AG04449 (cell line): ENCODE measurements at regions not wholly inside any gene's neighbourhood (a gene's known extent, or its start where the extent isn't known, plus 50 kb on each side); places are given as distances from the start of the nearest gene placed in this dataset.

ENCODE experiments used
- CTCF ChIA-PET: fragments of 350-600 bp; formaldehyde crosslinking; extraction: SDS; loops from one replicate; lab custom pipeline; 2021; ENCODE audit warnings: antibody characterized with exemption; lab: Yijun Ruan, JAX
- POLR2A ChIA-PET: fragments of 400-600, 350-600 bp; formaldehyde crosslinking; extraction: SDS; loops from one replicate; lab custom pipeline; 2020; ENCODE audit warnings: antibody characterized with exemption, inconsistent platforms; lab: Yijun Ruan, JAX
- DNase-seq: peaks from one replicate; pipeline ENCODE4 v3.0.0-alpha.2; 2010; ENCODE audit warnings: low read depth, low spot score
- H3K4me3 ChIP-seq: 2 replicates; pipeline ENCODE4 v1.5.1; 2011; ENCODE audit warnings: low read depth, mild to moderate bottlenecking, control low read depth, low read length
- CTCF ChIP-seq: IDR thresholded peaks from one replicate; pipeline ENCODE4 v1.5.1; 2011; ENCODE audit warnings: mild to moderate bottlenecking, moderate library complexity, low read length, control low read depth, inconsistent platforms; ENCODE audit not compliant: insufficient read depth; ENCODE audit errors: missing control alignments

GRCh38 chr7:38102507-38102906, 75.5 kb upstream of the STARD3NL start:
- ChIA-PET CTCF (interaction anchor here (1.0 to 1.6 kb wide), 2 partner anchors 113 to 120 kb away, joined by 3 to 14 read pairs; no protein-coding TSS in a partner anchor), POLR2A (no interaction called here)
- no peak for DNase-seq
- no peak overlapping the region for H3K4me3 ChIP-seq
- no peak for TF ChIP-seq CTCF

- ChIA-PET CTCF (interaction anchor here (0.8 to 5.0 kb wide), 16 partner anchors 8 to 248 kb away, joined by 3 to 73 read pairs (median 8); no protein-coding TSS in a partner anchor), POLR2A (no interaction called here)
- H3K4me3 ChIP-seq = no peak overlapping the region
- TF ChIP-seq CTCF = peak; percentile 45
- no peak for DNase-seq
Measured at GRCh38 chr7:38105874-38106483, 72.1 kb upstream of the STARD3NL start.

- CTCF ChIA-PET = interaction anchor here (0.9 to 5.3 kb wide), 25 partner anchors 11 to 291 kb away, joined by 3 to 73 read pairs (median 7); no protein-coding TSS in a partner anchor
- POLR2A ChIA-PET = no interaction called here
- TF ChIP-seq CTCF = peak; percentile 67
- H3K4me3 ChIP-seq = no peak overlapping the region
- DNase-seq = no peak
Measured at GRCh38 chr7:38107486-38107893, 70.6 kb upstream of the STARD3NL start.

- CTCF ChIA-PET = interaction anchor here (1.4 to 5.3 kb wide), 3 partner anchors 114 to 257 kb away, joined by 3 to 34 read pairs (median 22); no protein-coding TSS in a partner anchor
Measured at GRCh38 chr7:38112075-38112474, 66.0 kb upstream of the STARD3NL start.

GRCh38 chr7:38120076-38120475, 58.0 kb upstream of the STARD3NL start:
- no peak overlapping the region for H3K4me3 ChIP-seq
- ChIA-PET CTCF (interaction anchor here (0.8 to 3.3 kb wide), 3 partner anchors 10 to 103 kb away, joined by 3 to 12 read pairs (median 3); no protein-coding TSS in a partner anchor), POLR2A (no interaction called here)
- no peak for TF ChIP-seq CTCF
- no peak for DNase-seq

More at GRCh38 chr7:38112075-38112474, 66.0 kb upstream of the STARD3NL start:
- POLR2A ChIA-PET = no interaction called here
- DNase-seq = no peak
- no peak for TF ChIP-seq CTCF
- H3K4me3 ChIP-seq = no peak overlapping the region

GRCh38 chr7:38122501-38122900, 55.5 kb upstream of the STARD3NL start:
- POLR2A ChIA-PET = no interaction called here
- CTCF ChIA-PET = interaction anchor here (3.3 kb wide), 1 partner anchor 15 kb away, joined by 12 read pairs; no protein-coding TSS in a partner anchor
- TF ChIP-seq CTCF = no peak

More at GRCh38 chr7:38122501-38122900, 55.5 kb upstream of the STARD3NL start:
- H3K4me3 ChIP-seq = no peak overlapping the region
- DNase-seq = no peak
